HG03457 (cell line): ENCODE measurements at regions not wholly inside any gene's neighbourhood (a gene's known extent, or its start where the extent isn't known, plus 50 kb on each side); places are given as distances from the start of the nearest gene placed in this dataset.

Experiments used
- ATAC-seq: cut with Tn5 transposase; IDR thresholded peaks from one replicate; pipeline ENCODE4 v1.9.1; 2021; ENCODE audit warnings: moderate number of reproducible peaks; ENCODE audit not compliant: unreplicated experiment

- no peak for ATAC-seq
These were observed 100.3 kb downstream of the LRIG3 start for GRCh38 chr12:58819985-58820384.
